K562 (cell line): ENCODE measurements at regions not wholly inside any gene's neighbourhood (a gene's known extent, or its start where the extent isn't known, plus 50 kb on each side); places are given as distances from the start of the nearest gene placed in this dataset.

Experiments
- E2F6 ChIP-seq, 2 experiments: IDR thresholded peaks; 2 replicates each; pipeline ENCODE4 v1.6.1; 2011; ENCODE audit warnings: borderline replicate concordance in 1 of 2, control low read depth in 1 of 2, low read depth in 1 of 2, low read length in 1 of 2, mild to moderate bottlenecking in 1 of 2, mixed read lengths in 1 of 2, moderate library complexity in 1 of 2; ENCODE audit not compliant: insufficient read depth in 1 of 2, insufficient read length in 1 of 2, poor library complexity in 1 of 2, severe bottlenecking in 1 of 2; ENCODE audit errors: extremely low read depth in 1 of 2
- EGR1 ChIP-seq: fragments of 450-650 bp; conservative IDR thresholded peaks from 2 replicates; pipeline ENCODE4 v1.6.1; 2017; ENCODE audit warnings: mild to moderate bottlenecking
- ETS1 ChIP-seq: conservative IDR thresholded peaks from 2 replicates; pipeline ENCODE4 v1.6.1; 2011; ENCODE audit warnings: low read depth, mild to moderate bottlenecking, low read length; ENCODE audit not compliant: control insufficient read depth
- FOXP4 ChIP-seq: sonication (generic); formaldehyde crosslinking; IDR thresholded peaks from 2 replicates; pipeline ENCODE4 v1.8.0; 2022; ENCODE audit warnings: mild to moderate bottlenecking, missing genetic modification reagents, borderline replicate concordance
- GTF2B ChIP-seq: IDR thresholded peaks from 2 replicates; pipeline ENCODE4 v1.6.1; 2011; ENCODE audit not compliant: insufficient read length; ENCODE audit errors: extremely low read depth
- HMBOX1 ChIP-seq: sonication (generic); IDR thresholded peaks from 2 replicates; pipeline ENCODE4 v1.6.1; 2016
- HNRNPK ChIP-seq: fragments of 200-400 bp; formaldehyde crosslinking; IDR thresholded peaks from one replicate; pipeline ENCODE4 v1.6.1; 2018; ENCODE audit warnings: mild to moderate bottlenecking, low read depth, low read length; ENCODE audit not compliant: poor library complexity, severe bottlenecking
- KDM5B ChIP-seq: fragments of 200-600 bp; sonication (generic); IDR thresholded peaks from 2 replicates; pipeline ENCODE4 v1.6.1; 2012; ENCODE audit warnings: low read depth, mild to moderate bottlenecking, moderate library complexity, low read length, control low read depth, inconsistent platforms; ENCODE audit not compliant: insufficient replicate concordance
- PHTF2 ChIP-seq: fragments of 250-450 bp; sonication (Bioruptor Pico); IDR thresholded peaks from 2 replicates; pipeline ENCODE4 v1.5.0; 2021; ENCODE audit warnings: mild to moderate bottlenecking
- PML ChIP-seq: IDR thresholded peaks from 2 replicates; pipeline ENCODE4 v1.6.1; 2012; ENCODE audit warnings: low read length, inconsistent platforms
- SAFB ChIP-seq: fragments of 200-400 bp; formaldehyde crosslinking; IDR thresholded peaks from 2 replicates; pipeline ENCODE4 v1.6.1; 2017; ENCODE audit warnings: low read depth, low read length, borderline replicate concordance
- SNRNP70 ChIP-seq: fragments of 200-400 bp; formaldehyde crosslinking; optimal IDR thresholded peaks from 2 replicates; pipeline ENCODE3; 2017; ENCODE audit warnings: low read depth, low read length
- TCF7L2 ChIP-seq: fragments of 150-350 bp; IDR thresholded peaks from 2 replicates; pipeline ENCODE4 v1.6.1; 2016; ENCODE audit warnings: low read depth, mild to moderate bottlenecking, low read length, moderate library complexity
- TEAD2 ChIP-seq: fragments of 450-650 bp; IDR thresholded peaks from 2 replicates; pipeline ENCODE4 v1.6.1; 2016; ENCODE audit warnings: missing genetic modification characterization, control low read depth, missing compliant biosample characterization
- TRIM28 ChIP-seq: fragments of 450-650 bp; IDR thresholded peaks from 2 replicates; pipeline ENCODE4 v1.6.1; 2017
- XRCC4 ChIP-seq: IDR thresholded peaks from one replicate; pipeline ENCODE4 v1.6.1; 2011; ENCODE audit not compliant: insufficient read depth, insufficient read length; ENCODE audit errors: extremely low read depth
- XRCC5 ChIP-seq: fragments of 200-400 bp; formaldehyde crosslinking; IDR thresholded peaks from 2 replicates; pipeline ENCODE4 v1.6.1; 2017; ENCODE audit warnings: low read depth, mild to moderate bottlenecking, low read length
- ZNF146 ChIP-seq: IDR thresholded peaks from one replicate; pipeline ENCODE4 v1.6.1; 2018; ENCODE audit warnings: missing compliant biosample characterization; ENCODE audit not compliant: unreplicated experiment
- ZNF23 ChIP-seq: fragments of 250-450 bp; sonication (Bioruptor Pico); IDR thresholded peaks from 2 replicates; pipeline ENCODE4 v1.4.0; 2020; ENCODE audit warnings: mild to moderate bottlenecking
- ZNF444 ChIP-seq: fragments of 250-450 bp; sonication (Bioruptor Pico); IDR thresholded peaks from 2 replicates; pipeline ENCODE4 v1.4.0; 2020; ENCODE audit warnings: mild to moderate bottlenecking, moderate library complexity

GRCh38 chr6:26251354-26252076 is 113.5 kb upstream of the BTN3A2 start (continued):
- TF ChIP-seq ETS1, result 0 out of 2 replicates have a peak, but pooled peaks have one; percentile 41
- no peak for TF ChIP-seq HNRNPK
- no peak for TF ChIP-seq ZNF146 (CRISPR knock-in tag)
- peak; percentile 92 for TF ChIP-seq KDM5B
- TF ChIP-seq EGR1, result no peak
- TF ChIP-seq ZNF23 (CRISPR knock-in tag), result no peak
- TF ChIP-seq XRCC5, result no peak
- no peak for TF ChIP-seq PHTF2
- TF ChIP-seq SNRNP70, result no peak
- TF ChIP-seq TEAD2, result no peak
- no peak for TF ChIP-seq TRIM28
- TF ChIP-seq PML, result peak; percentile 73; the same call in 1 of the 2 replicates
- no peak for TF ChIP-seq FOXP4
- TF ChIP-seq E2F6 (IDR thresholded peaks at IDR 0.05; ENCODE audit: borderline replicate concordance in 1 of 2, extremely low read depth in 1 of 2, insufficient read depth in 1 of 2, insufficient read length in 1 of 2, low read depth in 1 of 2, low read length in 1 of 2, poor library complexity in 1 of 2, severe bottlenecking in 1 of 2), result peak in 1 of 2 experiments; percentile 56
- peak; percentile 79 for TF ChIP-seq GTF2B
- no peak for TF ChIP-seq ZNF444
- TF ChIP-seq SAFB, result no peak
- no peak for TF ChIP-seq HMBOX1
- no peak for TF ChIP-seq XRCC4
- no peak for TF ChIP-seq TCF7L2
